GM12892 (cell line): ENCODE measurements at regions not wholly inside any gene's neighbourhood (a gene's known extent, or its start where the extent isn't known, plus 50 kb on each side); places are given as distances from the start of the nearest gene placed in this dataset.

ENCODE experiments used
- POLR2A ChIP-seq: IDR thresholded peaks from 2 replicates; pipeline ENCODE4 v1.6.1; 2011; ENCODE audit warnings: low read depth, low read length, control low read depth
- POLR2AphosphoS5 ChIP-seq: IDR thresholded peaks from 2 replicates; pipeline ENCODE4 v1.6.1; 2011; ENCODE audit warnings: low read depth, low read length, control low read depth
- TAF1 ChIP-seq: IDR thresholded peaks from 2 replicates; pipeline ENCODE4 v1.6.1; 2011; ENCODE audit warnings: low read depth, mild to moderate bottlenecking, control low read depth, low read length, borderline replicate concordance

DNA sequence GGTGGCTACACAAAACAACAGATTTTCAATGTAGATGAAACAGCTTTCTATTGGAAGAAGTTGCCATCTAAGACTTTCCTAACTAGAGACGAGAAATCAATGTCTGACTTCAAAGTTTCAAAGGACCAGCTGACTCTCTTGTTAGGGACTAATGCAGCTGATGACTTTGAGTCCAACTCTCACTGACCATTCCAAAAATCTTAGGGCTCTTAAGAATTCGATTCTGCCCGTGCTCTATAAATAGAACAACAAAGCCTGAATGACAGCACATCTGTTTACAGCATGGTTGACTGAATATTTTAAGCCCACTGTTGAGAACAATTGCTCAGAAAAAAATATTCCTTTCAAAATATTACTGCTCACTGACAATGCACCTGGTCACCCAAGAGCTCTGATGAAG, 202.4 kb upstream of the PRICKLE2 start:
- TF ChIP-seq POLR2AphosphoS5 (no peak), POLR2A (no peak), TAF1 (no peak)
